ENCODE measurements at regions not wholly inside any gene's neighbourhood (a gene's known extent, or its start where the extent isn't known, plus 50 kb on each side); places are given as distances from the start of the nearest gene placed in this dataset.

DNA sequence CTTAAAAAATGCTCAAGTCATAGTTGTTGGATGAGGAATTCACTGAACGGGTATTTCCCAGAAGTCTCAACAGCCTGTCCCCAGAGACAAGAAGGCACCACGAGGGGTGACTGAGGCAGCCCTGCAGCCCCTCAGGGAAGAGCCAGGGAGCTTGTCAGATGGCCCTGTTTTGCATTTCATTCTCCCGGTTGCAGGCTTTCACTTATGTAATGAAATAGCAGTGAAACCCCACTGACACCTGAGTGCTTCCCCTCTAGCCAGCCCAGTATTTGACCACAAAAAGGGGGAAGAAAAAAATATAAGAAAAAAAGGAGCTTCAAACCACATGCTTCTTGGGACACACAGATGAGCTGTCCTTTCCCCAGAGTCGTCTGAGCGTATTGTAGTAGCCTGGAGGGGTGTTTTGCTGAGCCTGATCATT lies 75.3 kb upstream of the IL12B start:
- intact Hi-C loops (cut with DNase I; ENCODE audit: low total_unique reads), result no loop called here
- Histone ChIP-seq H3K36me3 (no peaks in the 10 kb centered on the region), H3K27ac (no peak overlapping the region), H3K9me3 (no peaks in the 10 kb centered on the region), H3K4me3 (no peak overlapping the region), H3K27me3 (peaks cover 0 to 3% of the 10 kb centered on the region in 2 donors), H3K4me1 (peaks cover 0 to 18% (median 11%) of the 10 kb centered on the region in 4 donors)
- no peak for DNase-seq
- TF ChIP-seq, protein P1, sequence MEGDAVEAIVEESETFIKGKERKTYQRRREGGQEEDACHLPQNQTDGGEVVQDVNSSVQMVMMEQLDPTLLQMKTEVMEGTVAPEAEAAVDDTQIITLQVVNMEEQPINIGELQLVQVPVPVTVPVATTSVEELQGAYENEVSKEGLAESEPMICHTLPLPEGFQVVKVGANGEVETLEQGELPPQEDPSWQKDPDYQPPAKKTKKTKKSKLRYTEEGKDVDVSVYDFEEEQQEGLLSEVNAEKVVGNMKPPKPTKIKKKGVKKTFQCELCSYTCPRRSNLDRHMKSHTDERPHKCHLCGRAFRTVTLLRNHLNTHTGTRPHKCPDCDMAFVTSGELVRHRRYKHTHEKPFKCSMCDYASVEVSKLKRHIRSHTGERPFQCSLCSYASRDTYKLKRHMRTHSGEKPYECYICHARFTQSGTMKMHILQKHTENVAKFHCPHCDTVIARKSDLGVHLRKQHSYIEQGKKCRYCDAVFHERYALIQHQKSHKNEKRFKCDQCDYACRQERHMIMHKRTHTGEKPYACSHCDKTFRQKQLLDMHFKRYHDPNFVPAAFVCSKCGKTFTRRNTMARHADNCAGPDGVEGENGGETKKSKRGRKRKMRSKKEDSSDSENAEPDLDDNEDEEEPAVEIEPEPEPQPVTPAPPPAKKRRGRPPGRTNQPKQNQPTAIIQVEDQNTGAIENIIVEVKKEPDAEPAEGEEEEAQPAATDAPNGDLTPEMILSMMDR (IDR thresholded peaks at IDR 0.05), result no peak

DNA sequence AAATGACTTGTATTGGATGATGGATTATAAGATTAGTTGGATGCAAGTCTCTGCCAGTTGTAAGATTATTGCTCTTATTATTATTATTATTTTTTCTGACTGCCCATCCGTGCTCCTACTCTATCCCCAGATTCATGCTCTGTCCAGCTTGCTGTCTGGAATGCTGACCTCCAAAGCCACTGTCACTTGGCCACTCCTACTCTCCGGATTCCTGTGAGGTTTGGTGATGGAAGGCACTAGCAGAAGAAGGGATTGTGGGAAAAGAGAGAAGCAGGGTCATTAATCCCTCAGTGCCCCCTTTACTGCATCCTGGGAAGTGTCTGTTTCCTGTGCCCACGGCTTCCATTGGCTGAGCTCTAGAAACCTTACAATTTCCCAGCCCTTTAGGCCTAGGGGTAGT lies 76.3 kb upstream of the IL12B start:
- TF ChIP-seq, protein P1 (IDR thresholded peaks at IDR 0.05), result no peak
- Histone ChIP-seq H3K4me3 (no peak overlapping the region), H3K36me3 (no peaks in the 10 kb centered on the region), H3K9me3 (no peaks in the 10 kb centered on the region), H3K27me3 (peaks cover 0 to 3% of the 10 kb centered on the region in 2 donors), H3K27ac (no peak overlapping the region), H3K4me1 (peaks cover 0 to 18% (median 11%) of the 10 kb centered on the region in 4 donors)
- intact Hi-C loops (cut with DNase I; ENCODE audit: low total_unique reads), result no loop called here
- no peak for DNase-seq

DNA sequence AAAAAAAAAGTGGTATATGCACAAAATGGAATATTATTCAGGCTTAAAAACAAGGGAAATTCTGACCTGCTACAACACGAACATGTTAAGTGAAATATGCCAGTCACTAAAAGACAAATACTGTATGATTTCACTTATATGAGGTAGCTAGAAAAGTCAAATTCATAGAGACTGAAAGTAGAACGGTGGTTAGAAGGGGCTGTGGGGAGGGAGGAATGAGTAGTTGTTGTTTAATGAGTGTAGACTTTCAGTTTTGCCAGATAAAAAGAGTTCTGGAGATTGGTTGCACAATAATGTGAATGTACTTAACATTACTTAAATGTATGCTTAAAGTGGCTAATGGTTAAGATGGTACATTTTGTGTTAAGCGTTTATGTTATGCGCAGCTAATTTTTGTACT lies 79.5 kb upstream of the IL12B start:
- no peak for DNase-seq
- TF ChIP-seq, protein P1 (IDR thresholded peaks at IDR 0.05), result no peak
- peaks cover 0 to 6% of the 10 kb centered on the region in 2 donors for H3K27me3 ChIP-seq
- H3K36me3 ChIP-seq, result no peaks in the 10 kb centered on the region
- H3K4me1 ChIP-seq, result peaks cover 0 to 9% (median 3%) of the 10 kb centered on the region in 4 donors
- intact Hi-C loops (cut with DNase I; ENCODE audit: low total_unique reads), result no loop called here
- H3K4me3 ChIP-seq, result no peak overlapping the region
- H3K9me3 ChIP-seq, result no peaks in the 10 kb centered on the region
- H3K27ac ChIP-seq, result no peak overlapping the region

DNA sequence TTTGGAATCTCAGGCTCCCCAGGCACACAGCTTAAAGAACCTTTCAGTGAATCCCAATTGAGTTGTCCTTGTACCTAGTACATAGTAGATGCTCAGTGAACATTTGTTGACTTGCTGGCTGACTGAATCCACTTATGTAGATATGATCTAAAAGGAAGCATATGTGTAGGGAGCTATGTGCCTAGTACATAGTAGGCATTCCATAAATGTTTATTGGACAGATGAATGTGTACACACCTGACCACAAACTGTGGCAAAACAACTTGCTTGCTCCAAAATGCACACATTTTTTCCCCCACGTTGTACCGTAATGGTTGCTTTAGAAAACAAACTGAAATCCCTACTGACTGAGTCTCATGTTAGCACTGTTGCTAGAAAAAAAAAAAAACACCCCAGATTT lies 80.2 kb upstream of the IL12B start:
- H3K9me3 ChIP-seq, result no peaks in the 10 kb centered on the region

DNA sequence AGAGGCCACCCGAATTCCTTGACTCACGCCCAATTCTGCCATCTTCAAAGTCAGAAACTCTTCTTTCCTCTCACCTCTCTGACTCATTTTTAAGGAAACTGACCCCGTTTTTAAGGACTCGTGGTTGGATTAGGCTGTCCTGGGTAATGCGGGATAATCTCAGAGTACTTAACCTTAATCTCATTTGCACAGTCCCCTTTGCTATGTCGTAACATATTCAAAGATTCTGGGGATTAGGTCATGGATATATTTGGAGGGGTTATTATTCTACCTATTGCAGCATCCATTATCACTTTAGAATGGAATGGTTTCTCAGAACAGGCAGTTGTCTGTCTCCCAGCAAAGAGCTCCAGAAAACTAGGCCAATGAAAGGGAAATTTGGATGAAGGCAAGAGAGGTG lies 80.8 kb upstream of the IL12B start:
- no peak for DNase-seq
- Histone ChIP-seq H3K9me3 (no peaks in the 10 kb centered on the region), H3K4me3 (no peak overlapping the region), H3K36me3 (no peaks in the 10 kb centered on the region), H3K4me1 (no peaks in the 10 kb centered on the region), H3K27ac (no peak overlapping the region), H3K27me3 (peaks cover 0 to 2% of the 10 kb centered on the region in 2 donors)
- intact Hi-C loops (cut with DNase I; ENCODE audit: low total_unique reads), result no loop called here
- TF ChIP-seq, protein P1 (IDR thresholded peaks at IDR 0.05), result no peak

More for the DNA sequence above, 80.2 kb upstream of the IL12B start:
- Histone ChIP-seq H3K4me1 (peaks cover 0 to 3% (median 1%) of the 10 kb centered on the region in 4 donors), H3K27ac (no peak overlapping the region), H3K27me3 (peaks cover 0 to 6% of the 10 kb centered on the region in 2 donors), H3K4me3 (no peak overlapping the region), H3K36me3 (no peaks in the 10 kb centered on the region)
- intact Hi-C loops (cut with DNase I; ENCODE audit: low total_unique reads), result no loop called here
- TF ChIP-seq, protein P1 (IDR thresholded peaks at IDR 0.05), result no peak
- DNase-seq, result no peak
